ENCODE measurements at regions not wholly inside any gene's neighbourhood (a gene's known extent, or its start where the extent isn't known, plus 50 kb on each side); places are given as distances from the start of the nearest gene placed in this dataset.
A peak's percentile ranks its signal among the peaks of the same experiment; 100 is the strongest.

- no peak for DNase-seq (ENCODE audit: low read depth in 2 of 2)
These were observed 199.5 kb upstream of the LPP start for GRCh38 chr3:187954516-187954872.

GRCh38 chr3:187954873-187955586, 198.9 kb upstream of the LPP start:
- no peak overlapping the region for H3K4me3 ChIP-seq (replicated peaks in 1 of 2; ENCODE audit: low read depth in 2 of 2, low read length in 2 of 2)
- DNase-seq (ENCODE audit: low read depth in 2 of 2): peak; percentile 91 to 92
- TF ChIP-seq CTCF (IDR thresholded peaks at IDR 0.05; ENCODE audit: low read depth, low read length): no peak

More at GRCh38 chr3:187954516-187954872, 199.5 kb upstream of the LPP start:
- H3K4me3 ChIP-seq (replicated peaks in 1 of 2; ENCODE audit: low read depth in 2 of 2, low read length in 2 of 2): no peak overlapping the region
- no peak for TF ChIP-seq CTCF (IDR thresholded peaks at IDR 0.05; ENCODE audit: low read depth, low read length)

DNA sequence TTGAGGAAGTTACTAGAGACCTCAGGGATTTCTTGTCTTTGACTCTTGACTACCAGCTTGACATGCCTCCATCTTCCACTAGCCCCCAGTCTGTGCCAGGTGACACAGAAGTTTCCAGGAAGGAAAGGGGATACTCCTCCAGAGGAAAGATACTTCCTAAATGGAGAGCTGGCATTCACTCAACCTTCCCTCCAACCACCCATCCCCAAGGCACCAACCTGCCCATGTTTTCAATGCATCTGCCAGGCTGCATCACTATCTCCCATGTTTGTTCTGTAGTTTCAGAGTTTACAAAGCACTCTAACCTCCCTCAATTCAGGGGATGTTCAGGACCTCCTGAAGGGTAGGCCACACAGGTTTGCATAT, 198.4 kb upstream of the LPP start:
- no peak overlapping the region for H3K4me3 ChIP-seq (replicated peaks in 1 of 2; ENCODE audit: low read depth in 2 of 2, low read length in 2 of 2)
- no peak for TF ChIP-seq CTCF (IDR thresholded peaks at IDR 0.05; ENCODE audit: low read depth, low read length)
- DNase-seq (ENCODE audit: low read depth in 2 of 2): no peak

DNA sequence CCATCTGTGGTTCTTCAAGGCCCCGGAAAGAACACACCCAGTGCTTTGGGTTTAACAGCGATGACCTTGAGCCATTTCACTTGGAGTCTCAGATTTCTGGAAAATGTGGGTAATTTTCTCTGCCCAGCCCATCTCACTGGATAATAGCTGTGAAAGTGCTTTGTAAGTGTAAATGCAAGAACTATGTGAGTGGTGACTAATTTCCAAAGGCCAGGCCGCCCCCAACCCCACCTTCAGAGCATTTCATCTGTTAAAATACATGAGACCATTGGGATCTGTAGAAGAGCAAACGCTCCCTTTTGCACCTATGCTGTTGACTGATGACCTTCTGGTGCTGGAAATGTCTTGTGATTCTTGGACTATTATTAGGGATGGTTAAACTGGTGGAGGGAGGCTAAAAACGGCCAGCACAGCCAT, 196.8 kb upstream of the LPP start:
- no peak for TF ChIP-seq CTCF (IDR thresholded peaks at IDR 0.05; ENCODE audit: low read depth, low read length)
- DNase-seq (ENCODE audit: low read depth in 2 of 2): no peak

GRCh38 chr3:187957582-187957981, 196.4 kb upstream of the LPP start:
- no peak for TF ChIP-seq CTCF (IDR thresholded peaks at IDR 0.05; ENCODE audit: low read depth, low read length)
- H3K4me3 ChIP-seq (replicated peaks in 1 of 2; ENCODE audit: low read depth in 2 of 2, low read length in 2 of 2): no peak overlapping the region
- DNase-seq (ENCODE audit: low read depth in 2 of 2): no peak

More for the DNA sequence above, 196.8 kb upstream of the LPP start:
- no peak overlapping the region for H3K4me3 ChIP-seq (replicated peaks in 1 of 2; ENCODE audit: low read depth in 2 of 2, low read length in 2 of 2)

DNA sequence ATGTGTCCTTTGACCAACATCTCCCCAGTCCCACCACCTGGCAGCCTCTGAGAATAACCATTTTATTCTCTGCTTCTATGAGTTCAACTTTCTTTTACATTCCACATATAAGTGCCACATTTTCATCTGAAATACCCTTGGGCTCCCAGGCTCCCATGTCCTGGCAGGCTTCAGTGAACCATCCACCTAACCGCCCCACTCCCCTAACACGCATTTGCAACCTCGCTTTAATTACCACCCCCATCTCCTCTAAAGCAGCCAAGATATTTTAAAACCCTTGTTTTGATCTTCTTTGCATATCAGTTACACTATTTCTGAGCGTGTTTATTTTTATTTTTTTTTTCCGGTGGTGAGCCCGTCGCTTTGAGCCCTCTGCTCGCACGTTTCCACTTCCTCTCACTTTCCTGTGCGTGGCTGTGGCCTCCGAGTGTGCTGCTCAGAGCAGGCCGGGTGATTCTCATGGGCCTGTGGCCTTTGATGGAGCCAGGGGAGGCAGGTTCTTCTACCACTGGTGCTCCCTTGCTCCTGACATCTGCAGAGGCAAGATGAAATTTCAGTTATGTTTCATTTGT, 195.4 kb upstream of the LPP start:
- no peak for TF ChIP-seq CTCF (IDR thresholded peaks at IDR 0.05; ENCODE audit: low read depth, low read length)
- no peak for DNase-seq (ENCODE audit: low read depth in 2 of 2)
- H3K4me3 ChIP-seq (replicated peaks in 1 of 2; ENCODE audit: low read depth in 2 of 2, low read length in 2 of 2): no peak overlapping the region

All from cardiac fibroblast (primary cell).